Trophoblast cell (in vitro differentiated cells and primary cell): ENCODE measurements at regions not wholly inside any gene's neighbourhood (a gene's known extent, or its start where the extent isn't known, plus 50 kb on each side); places are given as distances from the start of the nearest gene placed in this dataset.
A peak's percentile ranks its signal among the peaks of the same experiment; 100 is the strongest.

Experiments
- DNase-seq, 2 donors: peaks; one replicate each; pipeline ENCODE4 v3.0.0-alpha.2; 2016
- H2AFZ ChIP-seq: 2 replicates; pipeline ENCODE4 v1.6.1; 2013; ENCODE audit warnings: low read length, moderate library complexity, mild to moderate bottlenecking; ENCODE audit not compliant: insufficient read depth, poor library complexity
- H2AK5ac ChIP-seq: 2 replicates; pipeline ENCODE4 v1.6.1; 2013; ENCODE audit warnings: mild to moderate bottlenecking, low read length
- H2BK120ac ChIP-seq: 2 replicates; pipeline ENCODE4 v1.6.1; 2013; ENCODE audit warnings: low read length, mild to moderate bottlenecking, moderate library complexity; ENCODE audit not compliant: insufficient read depth, poor library complexity
- H2BK12ac ChIP-seq: 2 replicates; pipeline ENCODE4 v1.6.1; 2013; ENCODE audit warnings: mild to moderate bottlenecking, low read length, moderate library complexity
- H2BK5ac ChIP-seq: 2 replicates; pipeline ENCODE4 v1.6.1; 2013; ENCODE audit warnings: low read length, low read depth, moderate library complexity, mild to moderate bottlenecking; ENCODE audit not compliant: poor library complexity
- H3K14ac ChIP-seq: 2 replicates; pipeline ENCODE4 v1.6.1; 2013; ENCODE audit warnings: mild to moderate bottlenecking, low read length
- H3K18ac ChIP-seq: 2 replicates; pipeline ENCODE4 v1.6.1; 2013; ENCODE audit warnings: mild to moderate bottlenecking, low read length
- H3K23ac ChIP-seq: 2 replicates; pipeline ENCODE4 v1.6.1; 2013; ENCODE audit warnings: low read length
- H3K27ac ChIP-seq: 2 replicates; pipeline ENCODE4 v1.5.1; 2013; ENCODE audit warnings: low read depth, mild to moderate bottlenecking, inconsistent platforms, low read length, moderate library complexity
- H3K27me3 ChIP-seq: 2 replicates; pipeline ENCODE4 v1.6.1; 2013; ENCODE audit warnings: inconsistent platforms, mild to moderate bottlenecking, low read length, moderate library complexity; ENCODE audit not compliant: insufficient read depth
- H3K36me3 ChIP-seq, 2 experiments: 1 replicate in 1 of 2; 2 replicates in 1 of 2; pipeline ENCODE4 v1.6.1; 2013; ENCODE audit warnings: low read length in 2 of 2, mild to moderate bottlenecking in 2 of 2, moderate library complexity in 1 of 2; ENCODE audit not compliant: insufficient read depth in 2 of 2, control insufficient read depth in 1 of 2
- H3K4ac ChIP-seq: 2 replicates; pipeline ENCODE4 v1.6.1; 2013; ENCODE audit warnings: low read depth, mild to moderate bottlenecking, low read length, moderate library complexity
- H3K4me1 ChIP-seq, 2 experiments: 1 replicate in 1 of 2; 2 replicates in 1 of 2; pipeline ENCODE4 v1.6.1; 2013; ENCODE audit warnings: low read length in 2 of 2, mild to moderate bottlenecking in 2 of 2, moderate library complexity in 1 of 2; ENCODE audit not compliant: insufficient read depth in 2 of 2, control insufficient read depth in 1 of 2
- H3K4me2 ChIP-seq: 2 replicates; pipeline ENCODE4 v1.6.1; 2013; ENCODE audit warnings: inconsistent platforms, mild to moderate bottlenecking, low read length, moderate library complexity
- H3K4me3 ChIP-seq: 2 replicates; pipeline ENCODE4 v1.5.1; 2013; ENCODE audit warnings: mild to moderate bottlenecking, low read depth, low read length, inconsistent platforms
- H3K79me1 ChIP-seq: one replicate; pipeline ENCODE4 v1.6.1; 2013; ENCODE audit warnings: low read length
- H3K79me2 ChIP-seq: 2 replicates; pipeline ENCODE4 v1.6.1; 2013; ENCODE audit warnings: low read length, mild to moderate bottlenecking; ENCODE audit not compliant: control insufficient read depth, insufficient read depth, poor library complexity
- H3K9ac ChIP-seq: 2 replicates; pipeline ENCODE4 v1.6.1; 2013; ENCODE audit warnings: mild to moderate bottlenecking, low read length
- H3K9me3 ChIP-seq: 2 replicates; pipeline ENCODE4 v1.6.1; 2013; ENCODE audit warnings: low read depth, mild to moderate bottlenecking, control low read depth, inconsistent platforms, low read length; ENCODE audit not compliant: insufficient read depth
- H4K12ac ChIP-seq: 2 replicates; pipeline ENCODE4 v1.6.1; 2013; ENCODE audit warnings: low read depth, mild to moderate bottlenecking, low read length, moderate library complexity
- H4K8ac ChIP-seq: 2 replicates; pipeline ENCODE4 v1.6.1; 2013; ENCODE audit warnings: low read depth, mild to moderate bottlenecking, low read length, moderate library complexity
- H4K91ac ChIP-seq: one replicate; pipeline ENCODE4 v1.6.1; 2013; ENCODE audit warnings: low read depth, mild to moderate bottlenecking, low read length, moderate library complexity
- WGBS: extraction: QIAGEN DNeasy Blood & Tissue Kit; methylation state at CpG from one replicate; pipeline ENCODE4 v1.1.7; 2013; ENCODE audit warnings: missing lambda C conversion rate; ENCODE audit not compliant: insufficient read length, insufficient coverage; ENCODE audit errors: extremely low coverage; 5-methylcytosine and 5-hydroxymethylcytosine counted together

DNA sequence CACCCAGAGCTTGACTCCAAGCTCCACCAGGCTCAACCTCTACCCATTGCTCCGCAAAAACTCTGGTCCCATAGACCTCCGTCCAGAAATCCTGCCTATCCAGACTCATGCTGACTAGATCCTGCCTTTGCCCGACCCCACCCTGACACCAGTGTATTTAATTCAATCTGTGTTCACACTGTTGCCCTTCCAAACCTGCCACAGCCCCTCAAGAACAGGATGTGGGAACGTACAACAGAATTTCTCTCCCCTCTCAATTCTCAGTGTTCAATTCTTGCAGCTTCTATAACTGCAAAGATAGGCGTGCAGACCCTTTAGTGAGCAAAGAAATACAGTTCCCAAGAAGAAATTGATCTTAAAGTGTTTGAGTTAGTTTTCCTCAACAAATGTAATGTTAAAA, 154.2 kb upstream of the FRG1 start:
- no peak overlapping the region for H2BK5ac ChIP-seq
- H4K12ac ChIP-seq: no peak overlapping the region
- DNase-seq: no peak
- H3K27me3 ChIP-seq: no peaks in the 10 kb centered on the region
- H3K36me3 ChIP-seq: no peaks in the 10 kb centered on the region
- no peak overlapping the region for H2AK5ac ChIP-seq
- WGBS: no CpG with 5 or more reads among the region's 5 CpGs
- H2BK120ac ChIP-seq: no peak overlapping the region
- H3K9ac ChIP-seq: no peak overlapping the region
- no peaks in the 10 kb centered on the region for H3K79me2 ChIP-seq
- no peak overlapping the region for H3K4me2 ChIP-seq
- no peak overlapping the region for H3K18ac ChIP-seq
- no peak overlapping the region for H3K4me3 ChIP-seq
- H3K79me1 ChIP-seq: no peaks in the 10 kb centered on the region
- H3K23ac ChIP-seq: no peak overlapping the region
- H3K4ac ChIP-seq: no peak overlapping the region
- no peak overlapping the region for H4K91ac ChIP-seq
- H4K8ac ChIP-seq: no peak overlapping the region
- no peaks in the 10 kb centered on the region for H3K4me1 ChIP-seq
- no peak overlapping the region for H3K14ac ChIP-seq
- no peaks in the 10 kb centered on the region for H3K9me3 ChIP-seq
- H3K27ac ChIP-seq: no peak overlapping the region
- H2BK12ac ChIP-seq: no peak overlapping the region
- no peak overlapping the region for H2AFZ ChIP-seq

DNA sequence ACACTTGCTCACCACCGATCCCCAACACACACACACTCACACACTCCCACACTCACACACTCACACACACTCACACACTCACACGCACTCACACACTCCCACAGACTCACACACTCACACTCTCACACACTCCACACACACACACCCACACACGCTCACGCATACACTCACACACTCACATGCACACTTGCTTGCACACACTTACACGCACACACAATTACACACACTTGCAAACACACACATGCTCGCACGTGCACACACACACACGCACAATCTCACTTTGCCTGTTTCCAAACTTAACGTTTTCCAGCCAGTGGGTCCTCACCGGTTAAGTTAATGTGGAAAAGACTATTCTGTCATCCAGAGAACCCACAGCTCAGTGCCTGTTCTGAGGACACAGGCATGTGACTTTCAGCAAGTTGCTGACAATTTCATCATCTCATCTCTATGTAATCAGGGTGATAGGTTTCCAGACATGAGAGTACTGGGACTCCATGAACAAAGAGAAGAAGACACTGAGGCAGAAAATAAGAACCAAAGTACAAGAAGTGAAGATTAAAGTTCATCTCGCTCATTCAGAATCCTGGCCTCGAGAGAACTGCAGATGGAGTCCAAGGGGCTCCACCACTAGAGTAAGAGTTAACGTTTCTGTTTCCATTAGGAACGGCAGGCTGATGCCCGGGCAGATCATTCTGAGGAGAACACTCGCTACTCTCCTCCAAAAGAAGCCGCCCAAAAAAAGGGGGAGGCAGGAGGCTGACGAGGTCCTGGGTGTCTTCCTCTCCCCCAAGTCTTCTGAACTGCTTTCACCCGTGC, 153.2 kb upstream of the FRG1 start:
- Histone ChIP-seq H4K8ac (no peak overlapping the region), H3K9me3 (no peaks in the 10 kb centered on the region), H2BK120ac (no peak overlapping the region), H3K27ac (no peak overlapping the region), H3K4ac (no peak overlapping the region), H2BK5ac (no peak overlapping the region), H3K79me2 (no peaks in the 10 kb centered on the region), H3K9ac (no peak overlapping the region), H3K23ac (no peak overlapping the region), H4K12ac (no peak overlapping the region), H3K4me3 (no peak overlapping the region), H3K36me3 (no peaks in the 10 kb centered on the region), H3K18ac (no peak overlapping the region), H2BK12ac (no peak overlapping the region), H3K4me2 (no peak overlapping the region), H3K79me1 (no peaks in the 10 kb centered on the region), H3K14ac (no peak overlapping the region), H3K27me3 (no peaks in the 10 kb centered on the region), H3K4me1 (no peaks in the 10 kb centered on the region), H2AFZ (no peak overlapping the region), H4K91ac (no peak overlapping the region), H2AK5ac (no peak overlapping the region)
- no CpG with 5 or more reads among the region's 19 CpGs for WGBS
- DNase-seq: no peak

DNA sequence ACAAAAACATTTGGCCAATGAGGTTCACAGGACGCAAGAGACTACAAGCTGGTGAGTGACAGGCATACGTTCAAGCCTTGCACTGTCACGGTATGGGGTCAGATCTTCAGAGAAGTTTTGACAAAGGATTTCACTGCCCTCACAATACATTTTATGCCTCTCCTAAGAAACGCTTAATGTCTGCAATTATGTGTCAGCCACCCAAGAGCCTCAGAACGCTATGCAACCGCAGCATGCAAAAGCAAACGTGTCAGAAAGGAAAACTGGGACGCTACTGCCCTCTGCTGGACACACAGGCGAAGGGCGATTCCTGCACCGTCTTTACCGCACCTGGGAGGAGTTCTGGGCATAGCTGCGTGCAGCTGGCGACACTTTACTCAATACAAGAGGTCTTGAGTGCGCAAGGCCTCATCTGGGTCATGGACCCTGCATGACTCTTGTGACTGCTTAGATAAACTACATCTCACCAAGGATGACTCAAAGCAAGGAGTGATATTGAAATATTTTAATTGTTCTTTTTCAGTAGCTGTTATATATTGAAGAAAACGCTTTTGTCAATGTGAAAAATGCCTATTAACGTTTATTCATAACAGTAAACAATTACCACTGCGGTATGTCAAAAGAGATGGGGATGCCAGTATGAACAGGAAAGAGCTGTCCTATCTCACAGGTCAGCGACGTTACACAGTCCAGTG, 147.6 kb upstream of the FRG1 start:
- no peak overlapping the region for H2BK5ac ChIP-seq
- H3K9ac ChIP-seq: no peak overlapping the region
- no peaks in the 10 kb centered on the region for H3K79me2 ChIP-seq
- no peak overlapping the region for H3K14ac ChIP-seq
- no peaks in the 10 kb centered on the region for H3K27me3 ChIP-seq
- no peak overlapping the region for H4K12ac ChIP-seq
- H2AK5ac ChIP-seq: no peak overlapping the region
- no peak overlapping the region for H3K27ac ChIP-seq
- H2BK12ac ChIP-seq: no peak overlapping the region
- H3K36me3 ChIP-seq: no peaks in the 10 kb centered on the region
- no peaks in the 10 kb centered on the region for H3K9me3 ChIP-seq
- H2BK120ac ChIP-seq: no peak overlapping the region
- peak; percentile 54 to 84 for DNase-seq
- H3K79me1 ChIP-seq: no peaks in the 10 kb centered on the region
- H3K4ac ChIP-seq: no peak overlapping the region
- no peak overlapping the region for H3K4me2 ChIP-seq
- no peak overlapping the region for H3K18ac ChIP-seq
- no peak overlapping the region for H4K91ac ChIP-seq
- H4K8ac ChIP-seq: no peak overlapping the region
- no CpG with 5 or more reads among the region's 20 CpGs for WGBS
- H3K4me3 ChIP-seq: no peak overlapping the region
- no peaks in the 10 kb centered on the region for H3K4me1 ChIP-seq
- no peak overlapping the region for H2AFZ ChIP-seq
- no peak overlapping the region for H3K23ac ChIP-seq

DNA sequence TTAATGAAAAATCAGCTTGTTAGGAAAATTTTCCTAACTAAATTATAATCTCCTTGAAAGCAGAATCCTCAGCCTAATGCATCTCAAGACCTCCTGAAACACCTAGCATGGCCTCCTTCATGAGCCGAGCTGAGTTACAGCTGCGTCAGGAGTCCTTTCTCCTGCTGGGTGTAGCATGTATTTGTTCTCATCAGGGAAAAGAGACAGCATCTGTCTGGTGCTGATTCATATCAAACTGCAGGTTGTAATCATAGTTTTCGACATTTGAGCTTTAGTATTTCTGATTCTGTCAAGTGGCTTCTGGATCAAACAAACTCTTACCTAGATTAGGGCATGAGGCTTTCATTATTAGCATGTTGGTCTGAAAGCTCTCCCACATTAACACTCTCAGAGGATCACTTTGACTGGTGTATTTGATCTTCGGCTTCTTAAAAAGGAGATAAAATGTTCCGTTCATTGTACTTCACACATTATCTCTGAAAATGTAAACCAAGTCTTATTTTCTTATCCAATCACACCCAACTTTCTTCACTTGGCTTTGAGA, 140.1 kb upstream of the FRG1 start:
- Histone ChIP-seq H3K79me2 (no peaks in the 10 kb centered on the region), H2BK120ac (no peak overlapping the region), H3K9ac (no peak overlapping the region), H2BK5ac (no peak overlapping the region), H3K14ac (no peak overlapping the region), H4K12ac (no peak overlapping the region), H3K4ac (no peak overlapping the region), H3K9me3 (peaks cover 2% of the 10 kb centered on the region), H2BK12ac (no peak overlapping the region), H2AFZ (no peak overlapping the region), H3K4me2 (no peak overlapping the region), H2AK5ac (no peak overlapping the region), H3K27ac (no peak overlapping the region), H3K18ac (no peak overlapping the region), H3K23ac (no peak overlapping the region), H3K4me1 (no peaks in the 10 kb centered on the region), H3K27me3 (no peaks in the 10 kb centered on the region), H3K4me3 (no peak overlapping the region), H4K8ac (no peak overlapping the region), H4K91ac (no peak overlapping the region), H3K36me3 (no peaks in the 10 kb centered on the region), H3K79me1 (no peaks in the 10 kb centered on the region)
- no peak for DNase-seq
- WGBS: no CpG with 5 or more reads among the region's 5 CpGs
